SK-N-SH treated with all-trans-retinoic acid at 6 μM for 48 hours (cell line): ENCODE measurements at regions not wholly inside any gene's neighbourhood (a gene's known extent, or its start where the extent isn't known, plus 50 kb on each side); places are given as distances from the start of the nearest gene placed in this dataset.
A peak's percentile ranks its signal among the peaks of the same experiment; 100 is the strongest.

Experiments
- ATAC-seq: fragments of 200-7000 bp; cut with Tn5 transposase; 3 replicates; pipeline ENCODE4 v1.9.1; 2020; ENCODE audit warnings: mild to moderate bottlenecking, moderate library complexity
- ARNTL ChIP-seq: fragments of 450-650 bp; formaldehyde crosslinking; IDR thresholded peaks from 2 replicates; pipeline ENCODE4 v1.5.0; 2020; ENCODE audit warnings: low read depth, mild to moderate bottlenecking, moderate library complexity, borderline replicate concordance
- BACH2 ChIP-seq: fragments of 250-450 bp; sonication (Bioruptor Pico); IDR thresholded peaks from 2 replicates; pipeline ENCODE4 v1.9.0; 2021; ENCODE audit warnings: mild to moderate bottlenecking, borderline replicate concordance
- CSDC2 ChIP-seq: fragments of 250-450 bp; sonication (Bioruptor Pico); IDR thresholded peaks from 2 replicates; pipeline ENCODE4 v1.5.0; 2020; ENCODE audit warnings: mild to moderate bottlenecking, moderate library complexity
- ESRRG ChIP-seq: fragments of 250-450 bp; sonication (Bioruptor Pico); IDR thresholded peaks from 2 replicates; pipeline ENCODE4 v1.6.1; 2021; ENCODE audit warnings: mild to moderate bottlenecking
- GLIS3 ChIP-seq: fragments of 250-450 bp; sonication (Bioruptor Pico); IDR thresholded peaks from 2 replicates; pipeline ENCODE4 v1.5.0; 2020; ENCODE audit warnings: mild to moderate bottlenecking, moderate library complexity
- OSR1 ChIP-seq: fragments of 250-450 bp; sonication (Bioruptor Pico); IDR thresholded peaks from 2 replicates; pipeline ENCODE4 v1.8.0; 2022; ENCODE audit warnings: moderate library complexity, mild to moderate bottlenecking, inconsistent platforms
- PATZ1 ChIP-seq: fragments of 250-450 bp; sonication (Bioruptor Pico); IDR thresholded peaks from 2 replicates; pipeline ENCODE4 v1.8.0; 2020; ENCODE audit warnings: mild to moderate bottlenecking, moderate library complexity, borderline replicate concordance
- PPARA ChIP-seq: fragments of 250-450 bp; sonication (Bioruptor Pico); IDR thresholded peaks from 2 replicates; pipeline ENCODE4 v1.5.0; 2020; ENCODE audit warnings: mild to moderate bottlenecking, borderline replicate concordance
- SNAI2 ChIP-seq: fragments of 250-450 bp; sonication (Bioruptor Pico); IDR thresholded peaks from 2 replicates; pipeline ENCODE4 v1.5.0; 2020; ENCODE audit warnings: mild to moderate bottlenecking, moderate library complexity
- TOX ChIP-seq: fragments of 250-450 bp; sonication (Bioruptor Pico); IDR thresholded peaks from 2 replicates; pipeline ENCODE4 v1.8.0; 2021; ENCODE audit warnings: mild to moderate bottlenecking, moderate library complexity, borderline replicate concordance
- ZC3H10 ChIP-seq: fragments of 250-450 bp; sonication (Bioruptor Pico); IDR thresholded peaks from 2 replicates; pipeline ENCODE4 v1.5.1; 2021; ENCODE audit warnings: mild to moderate bottlenecking, moderate library complexity
- ZNF565 ChIP-seq: fragments of 450-650 bp; formaldehyde crosslinking; conservative IDR thresholded peaks from 2 replicates; pipeline ENCODE4 v1.5.0; 2020; ENCODE audit warnings: low read depth, mild to moderate bottlenecking, moderate library complexity
- ZNF70 ChIP-seq: fragments of 450-650 bp; formaldehyde crosslinking; IDR thresholded peaks from 2 replicates; pipeline ENCODE4 v1.5.0; 2020; ENCODE audit warnings: mild to moderate bottlenecking, moderate library complexity
- ZNF8 ChIP-seq: fragments of 450-650 bp; formaldehyde crosslinking; IDR thresholded peaks from 2 replicates; pipeline ENCODE4 v1.5.0; 2020; ENCODE audit warnings: mild to moderate bottlenecking, moderate library complexity
- TF ChIP-seq, protein P1 (sequence below): fragments of 250-450 bp; sonication (Bioruptor Pico); IDR thresholded peaks from 2 replicates; pipeline ENCODE4 v1.8.0; 2021; ENCODE audit warnings: low read depth, mild to moderate bottlenecking, moderate library complexity, borderline replicate concordance
- TF ChIP-seq, protein P2 (sequence below): fragments of 250-450 bp; sonication (Bioruptor Pico); IDR thresholded peaks from 2 replicates; pipeline ENCODE4 v1.5.0; 2020; ENCODE audit warnings: mild to moderate bottlenecking, moderate library complexity
- TF ChIP-seq, protein P3 (sequence below): fragments of 250-450 bp; sonication (Bioruptor Pico); IDR thresholded peaks from 2 replicates; pipeline ENCODE4 v1.5.1; 2020; ENCODE audit warnings: low read depth, mild to moderate bottlenecking, moderate library complexity

DNA sequence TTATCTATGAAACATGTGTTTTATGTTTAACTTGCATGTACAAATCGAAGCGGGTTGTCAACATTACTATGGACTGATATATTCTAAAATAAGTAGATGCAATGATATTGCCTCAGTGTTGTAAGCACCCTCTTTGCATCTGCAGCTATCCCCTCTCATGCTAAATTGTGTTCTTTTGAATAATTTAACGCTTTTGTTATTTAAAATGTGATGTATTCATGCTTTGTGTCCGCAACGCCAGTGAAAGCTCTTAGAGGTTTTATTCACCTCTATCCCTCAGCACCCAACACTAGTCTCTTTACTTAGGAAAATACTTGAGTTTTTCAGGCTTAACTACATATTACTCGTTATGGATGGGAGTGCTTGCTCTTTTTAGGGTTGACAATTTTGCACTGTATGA, 173.7 kb upstream of the ID4 start (continued):
- TF ChIP-seq ESRRG (CRISPR knock-in tag): no peak
- TF ChIP-seq, all 23 proteins: peak for 0

- ATAC-seq: no peak
- TF ChIP-seq PPARA (no peak), BACH2 (CRISPR knock-in tag) (no peak), ESRRG (CRISPR knock-in tag) (no peak), ZNF8 (no peak), SNAI2 (no peak), CSDC2 (CRISPR knock-in tag) (no peak), OSR1 (CRISPR knock-in tag) (no peak), ARNTL (CRISPR knock-in tag) (no peak), TOX (CRISPR knock-in tag) (no peak), PATZ1 (CRISPR knock-in tag) (no peak), ZNF70 (no peak), GLIS3 (CRISPR knock-in tag) (no peak), ZNF565 (CRISPR knock-in tag) (no peak)
- TF ChIP-seq, protein P1, sequence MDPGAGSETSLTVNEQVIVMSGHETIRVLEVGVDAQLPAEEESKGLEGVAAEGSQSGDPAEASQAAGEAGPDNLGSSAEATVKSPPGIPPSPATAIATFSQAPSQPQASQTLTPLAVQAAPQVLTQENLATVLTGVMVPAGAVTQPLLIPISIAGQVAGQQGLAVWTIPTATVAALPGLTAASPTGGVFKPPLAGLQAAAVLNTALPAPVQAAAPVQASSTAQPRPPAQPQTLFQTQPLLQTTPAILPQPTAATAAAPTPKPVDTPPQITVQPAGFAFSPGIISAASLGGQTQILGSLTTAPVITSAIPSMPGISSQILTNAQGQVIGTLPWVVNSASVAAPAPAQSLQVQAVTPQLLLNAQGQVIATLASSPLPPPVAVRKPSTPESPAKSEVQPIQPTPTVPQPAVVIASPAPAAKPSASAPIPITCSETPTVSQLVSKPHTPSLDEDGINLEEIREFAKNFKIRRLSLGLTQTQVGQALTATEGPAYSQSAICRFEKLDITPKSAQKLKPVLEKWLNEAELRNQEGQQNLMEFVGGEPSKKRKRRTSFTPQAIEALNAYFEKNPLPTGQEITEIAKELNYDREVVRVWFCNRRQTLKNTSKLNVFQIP (CRISPR knock-in tag): no peak
- TF ChIP-seq, protein P2, sequence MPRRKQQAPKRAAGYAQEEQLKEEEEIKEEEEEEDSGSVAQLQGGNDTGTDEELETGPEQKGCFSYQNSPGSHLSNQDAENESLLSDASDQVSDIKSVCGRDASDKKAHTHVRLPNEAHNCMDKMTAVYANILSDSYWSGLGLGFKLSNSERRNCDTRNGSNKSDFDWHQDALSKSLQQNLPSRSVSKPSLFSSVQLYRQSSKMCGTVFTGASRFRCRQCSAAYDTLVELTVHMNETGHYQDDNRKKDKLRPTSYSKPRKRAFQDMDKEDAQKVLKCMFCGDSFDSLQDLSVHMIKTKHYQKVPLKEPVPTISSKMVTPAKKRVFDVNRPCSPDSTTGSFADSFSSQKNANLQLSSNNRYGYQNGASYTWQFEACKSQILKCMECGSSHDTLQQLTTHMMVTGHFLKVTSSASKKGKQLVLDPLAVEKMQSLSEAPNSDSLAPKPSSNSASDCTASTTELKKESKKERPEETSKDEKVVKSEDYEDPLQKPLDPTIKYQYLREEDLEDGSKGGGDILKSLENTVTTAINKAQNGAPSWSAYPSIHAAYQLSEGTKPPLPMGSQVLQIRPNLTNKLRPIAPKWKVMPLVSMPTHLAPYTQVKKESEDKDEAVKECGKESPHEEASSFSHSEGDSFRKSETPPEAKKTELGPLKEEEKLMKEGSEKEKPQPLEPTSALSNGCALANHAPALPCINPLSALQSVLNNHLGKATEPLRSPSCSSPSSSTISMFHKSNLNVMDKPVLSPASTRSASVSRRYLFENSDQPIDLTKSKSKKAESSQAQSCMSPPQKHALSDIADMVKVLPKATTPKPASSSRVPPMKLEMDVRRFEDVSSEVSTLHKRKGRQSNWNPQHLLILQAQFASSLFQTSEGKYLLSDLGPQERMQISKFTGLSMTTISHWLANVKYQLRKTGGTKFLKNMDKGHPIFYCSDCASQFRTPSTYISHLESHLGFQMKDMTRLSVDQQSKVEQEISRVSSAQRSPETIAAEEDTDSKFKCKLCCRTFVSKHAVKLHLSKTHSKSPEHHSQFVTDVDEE (CRISPR knock-in tag): no peak
- TF ChIP-seq, protein P3, sequence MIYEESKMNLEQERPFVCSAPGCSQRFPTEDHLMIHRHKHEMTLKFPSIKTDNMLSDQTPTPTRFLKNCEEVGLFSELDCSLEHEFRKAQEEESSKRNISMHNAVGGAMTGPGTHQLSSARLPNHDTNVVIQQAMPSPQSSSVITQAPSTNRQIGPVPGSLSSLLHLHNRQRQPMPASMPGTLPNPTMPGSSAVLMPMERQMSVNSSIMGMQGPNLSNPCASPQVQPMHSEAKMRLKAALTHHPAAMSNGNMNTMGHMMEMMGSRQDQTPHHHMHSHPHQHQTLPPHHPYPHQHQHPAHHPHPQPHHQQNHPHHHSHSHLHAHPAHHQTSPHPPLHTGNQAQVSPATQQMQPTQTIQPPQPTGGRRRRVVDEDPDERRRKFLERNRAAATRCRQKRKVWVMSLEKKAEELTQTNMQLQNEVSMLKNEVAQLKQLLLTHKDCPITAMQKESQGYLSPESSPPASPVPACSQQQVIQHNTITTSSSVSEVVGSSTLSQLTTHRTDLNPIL (CRISPR knock-in tag): no peak
Measured at GRCh38 chr6:19664050-19664449, 173.1 kb upstream of the ID4 start.

DNA sequence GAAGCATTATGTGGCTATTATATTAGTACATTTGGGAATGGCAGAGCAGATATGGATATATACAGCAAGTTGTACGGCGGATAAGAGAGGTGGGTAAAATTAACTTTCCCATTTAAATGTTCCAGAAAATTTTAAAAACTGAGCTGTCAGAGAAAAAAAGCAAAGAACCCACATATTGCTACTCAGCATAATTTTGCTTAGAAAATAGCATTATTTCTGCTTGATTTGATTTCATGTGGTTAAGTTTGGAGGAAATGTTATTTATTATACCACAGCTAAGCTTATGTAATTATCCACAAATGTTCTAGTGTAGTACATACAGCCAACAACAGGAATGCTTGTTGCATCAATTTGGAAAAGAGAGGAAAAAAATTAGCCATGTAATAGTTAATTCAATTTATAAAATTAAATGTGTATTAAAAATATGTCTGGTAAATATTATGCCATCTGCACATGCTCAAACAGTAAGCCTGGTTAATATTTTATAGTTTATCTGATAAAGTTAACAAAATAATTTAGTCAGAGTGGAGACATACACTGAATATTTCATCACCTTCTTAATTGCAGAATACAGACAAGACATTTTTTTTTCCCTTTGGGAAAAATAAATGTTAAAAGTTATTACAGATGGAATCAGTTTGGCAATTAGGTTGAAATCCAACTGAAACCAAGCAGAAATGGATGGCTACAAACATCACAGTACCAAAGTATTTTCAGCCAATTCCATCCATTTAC, 172.1 kb upstream of the ID4 start:
- TF ChIP-seq ZC3H10: peak; percentile 23; the same call in 1 of the 2 replicates
- TF ChIP-seq, protein P1 (CRISPR knock-in tag): no peak
- no peak for TF ChIP-seq GLIS3 (CRISPR knock-in tag)
- TF ChIP-seq CSDC2 (CRISPR knock-in tag): no peak
- TF ChIP-seq, protein P2 (CRISPR knock-in tag): no peak
- TF ChIP-seq, all 23 proteins: peak for 1

More for the DNA sequence above, 172.1 kb upstream of the ID4 start:
- peak; percentile 22; the same call in 2 of the 3 replicates for ATAC-seq
